Raji (cell line): ENCODE measurements at regions not wholly inside any gene's neighbourhood (a gene's known extent, or its start where the extent isn't known, plus 50 kb on each side); places are given as distances from the start of the nearest gene placed in this dataset.

ENCODE experiments used
- POLR2A ChIP-seq: IDR thresholded peaks from 2 replicates; pipeline ENCODE4 v1.6.1; 2011; ENCODE audit warnings: low read depth, low read length, control low read depth; ENCODE audit not compliant: insufficient read depth

- TF ChIP-seq POLR2A = no peak
Observed at GRCh38 chr16:14329727-14330350, 258.7 kb downstream of the MRTFB start.

DNA sequence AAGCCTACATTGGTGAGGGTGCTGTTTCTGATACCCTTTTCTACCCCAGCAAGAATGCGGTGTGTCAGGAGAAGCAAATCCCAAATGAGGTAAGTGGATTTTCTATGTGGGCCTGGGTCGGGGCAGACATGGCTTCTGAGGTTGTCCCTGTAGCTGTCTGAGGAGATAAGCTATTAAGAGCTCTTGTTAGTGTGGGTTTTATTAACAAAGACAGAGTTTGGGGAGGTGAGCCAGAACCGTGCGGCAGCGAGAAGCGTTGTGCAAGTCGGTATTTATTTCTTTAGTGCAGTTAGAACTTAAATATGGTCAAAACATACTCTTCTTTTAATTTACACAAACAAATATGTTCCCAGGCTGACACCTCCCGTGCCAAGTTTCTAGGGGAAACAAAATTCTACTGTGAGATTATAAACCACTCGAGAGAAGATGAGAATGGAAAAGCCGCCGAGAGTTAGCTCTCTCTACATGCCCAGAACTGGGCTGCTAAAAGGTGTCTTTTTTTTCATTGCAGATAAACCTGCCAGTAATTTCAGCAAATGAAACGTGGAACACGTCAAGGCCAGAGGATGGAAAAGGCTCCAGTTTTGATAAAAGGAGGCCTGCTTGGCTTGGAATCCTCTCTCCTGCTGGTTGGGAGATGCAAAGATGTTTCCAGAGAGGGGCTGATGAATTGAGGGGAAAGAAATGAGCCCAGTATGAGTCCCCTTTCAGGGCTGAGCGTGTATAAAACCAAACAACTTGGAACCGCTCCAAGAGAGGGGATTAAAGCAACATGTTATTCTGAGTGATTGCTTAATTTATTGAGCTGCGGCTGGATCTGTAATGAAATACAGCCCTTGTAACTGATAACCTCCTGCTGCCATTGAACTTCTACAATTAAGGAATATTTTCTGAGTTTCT is 254.6 kb downstream of the MRTFB start:
- TF ChIP-seq POLR2A = no peak

GRCh38 chr16:14324581-14324980 is 253.5 kb downstream of the MRTFB start:
- TF ChIP-seq POLR2A = no peak

- no peak for TF ChIP-seq POLR2A
Observed at GRCh38 chr16:14322186-14322585, 251.1 kb downstream of the MRTFB start.

- no peak for TF ChIP-seq POLR2A
Observed at GRCh38 chr16:14321542-14321941, 250.4 kb downstream of the MRTFB start.

DNA sequence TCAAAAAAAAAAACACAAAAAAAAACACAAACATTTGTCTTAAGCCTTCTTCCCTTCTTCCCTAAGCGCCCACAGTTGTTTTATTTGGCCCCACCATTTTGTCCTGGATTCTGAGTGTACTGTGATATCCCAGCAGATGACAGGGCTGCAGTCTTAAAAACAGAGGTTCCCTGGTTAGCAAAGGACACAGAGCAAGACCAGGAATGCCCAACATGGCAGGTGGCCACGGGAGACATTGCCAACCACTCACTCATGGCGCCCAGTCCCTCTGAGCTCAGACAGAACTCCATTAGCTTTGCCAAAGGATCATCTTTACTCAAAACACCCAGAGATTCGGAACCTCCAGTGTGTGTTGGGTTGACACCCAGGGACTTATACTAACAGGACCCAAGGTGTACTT is 249.3 kb downstream of the MRTFB start:
- no peak for TF ChIP-seq POLR2A
